ENCODE measurements at regions not wholly inside any gene's neighbourhood (a gene's known extent, or its start where the extent isn't known, plus 50 kb on each side); places are given as distances from the start of the nearest gene placed in this dataset.

GRCh38 chr5:71945436-71945835 lies 161.8 kb upstream of the MAP1B start:
- Histone ChIP-seq H3K23ac (ENCODE audit: low read depth, low read length) (no peak overlapping the region), H2BK15ac (ENCODE audit: low read depth, low read length) (no peak overlapping the region), H2BK20ac (ENCODE audit: low read depth, low read length) (no peak overlapping the region), H2AK5ac (ENCODE audit: low read depth, low read length) (no peak overlapping the region), H3K4ac (ENCODE audit: low read depth, low read length) (no peak overlapping the region), H3K18ac (ENCODE audit: low read depth, low read length) (no peak overlapping the region), H4K5ac (ENCODE audit: low read depth, low read length) (no peak overlapping the region), H3K36me3 (ENCODE audit: control insufficient read depth, insufficient read depth, low read length) (no peaks in the 10 kb centered on the region), H2BK120ac (ENCODE audit: low read depth, low read length) (no peak overlapping the region), H3K27me3 (ENCODE audit: control insufficient read depth, insufficient read depth, low read length) (peaks cover 22% of the 10 kb centered on the region), H3K9me3 (ENCODE audit: control insufficient read depth, insufficient read depth, low read length) (peaks cover 9% of the 10 kb centered on the region; the same call in 1 of the 2 replicates), H3K4me2 (ENCODE audit: low read depth, low read length) (no peak overlapping the region), H3K9me1 (ENCODE audit: insufficient read depth, low read length) (no peaks in the 10 kb centered on the region), H3K79me1 (ENCODE audit: low read depth in 1 of 2, low read length in 2 of 2) (no peaks in the 10 kb centered on the region), H4K8ac (ENCODE audit: low read depth in 2 of 2, low read length in 2 of 2) (no peak overlapping the region), H2AFZ (replicated peaks; ENCODE audit: low read length, poor library complexity) (no peak overlapping the region), H3K9ac (ENCODE audit: low read depth, low read length) (no peak overlapping the region), H3K4me1 (ENCODE audit: control insufficient read depth, insufficient read depth, low read length) (no peaks in the 10 kb centered on the region), H4K91ac (ENCODE audit: insufficient read depth, low read depth, low read length) (no peak overlapping the region), H3K14ac (replicated peaks; ENCODE audit: low read depth, low read length) (no peak overlapping the region), H2BK5ac (ENCODE audit: low read depth, low read length, poor library complexity, severe bottlenecking) (no peak overlapping the region), H3K27ac (ENCODE audit: insufficient read depth, low read length) (no peak overlapping the region), H3K56ac (ENCODE audit: extremely low read depth, insufficient read depth, low read length) (no peak overlapping the region), H2AK9ac (replicated peaks; ENCODE audit: low read depth, low read length, poor library complexity) (no peak overlapping the region), H4K20me1 (ENCODE audit: insufficient read depth, low read length) (no peaks in the 10 kb centered on the region), H3K4me3 (ENCODE audit: insufficient read depth, low read depth, low read length) (no peak overlapping the region)
- WGBS, 2 experiments (ENCODE audit: extremely low coverage in 2 of 2, insufficient read length in 1 of 2), result 57% methylated on average over 1 of the region's 6 CpGs; no CpG with 5 or more reads in 1 of the 2 experiments
- TF ChIP-seq BHLHE40 (IDR thresholded peaks at IDR 0.05; ENCODE audit: low read depth, low read length), result no peak
- TF ChIP-seq NFE2L2 (IDR thresholded peaks at IDR 0.05; ENCODE audit: low read depth, low read length), result no peak
- no peak for TF ChIP-seq SMC3 (IDR thresholded peaks at IDR 0.05; ENCODE audit: low read depth, low read length)
- no peak for TF ChIP-seq FOS (IDR thresholded peaks at IDR 0.05; ENCODE audit: low read depth, low read length)
- no peak for TF ChIP-seq MXI1 (IDR thresholded peaks at IDR 0.05; ENCODE audit: borderline replicate concordance, low read depth, low read length)
- no peak for TF ChIP-seq POLR2A (IDR thresholded peaks at IDR 0.05; ENCODE audit: low read depth, low read length)
- TF ChIP-seq MAZ (IDR thresholded peaks at IDR 0.05; ENCODE audit: borderline replicate concordance, low read depth, low read length), result no peak
- TF ChIP-seq MAFK (IDR thresholded peaks at IDR 0.05; ENCODE audit: low read depth, low read length), result no peak
- TF ChIP-seq ELK1 (IDR thresholded peaks at IDR 0.05; ENCODE audit: borderline replicate concordance, low read depth, low read length), result no peak
- no peak for TF ChIP-seq CEBPB (IDR thresholded peaks at IDR 0.05; ENCODE audit: low read depth, low read length)
- TF ChIP-seq RFX5 (IDR thresholded peaks at IDR 0.05; ENCODE audit: low read depth, low read length), result no peak
- no peak for TF ChIP-seq CTCF (conservative IDR thresholded peaks at IDR 0.05; ENCODE audit: low read depth, low read length)
- no peak for TF ChIP-seq USF2 (IDR thresholded peaks at IDR 0.05; ENCODE audit: low read depth, low read length)
- no peak for TF ChIP-seq RCOR1 (IDR thresholded peaks at IDR 0.05; ENCODE audit: insufficient replicate concordance, low read length)
- no peak for TF ChIP-seq RAD21 (IDR thresholded peaks at IDR 0.05; ENCODE audit: low read length)
- TF ChIP-seq CHD1 (IDR thresholded peaks at IDR 0.05; ENCODE audit: low read depth, low read length), result no peak
- in situ Hi-C loops (cut with MboI; ENCODE audit: low sequenced_read_pairs), result no loop called here
- ATAC-seq (ENCODE audit: low read depth) (no peak), DNase-seq (no peak)
- POLR2A ChIA-PET (ENCODE audit: unreplicated experiment), result no interaction called here
- no TSS peak for BruUV-seq (replicated peaks)
- intact Hi-C loops (cut with micrococcal nuclease), result loop anchor here (10.0 kb wide), 2 partner anchors 59 to 359 kb away; no protein-coding TSS in a partner anchor
- CTCF ChIA-PET, result no interaction called here
- dilution Hi-C loops (cut with HindIII; ENCODE audit: low sequenced_read_pairs, unreplicated experiment), result no loop called here

Data from IMR-90 (cell line).